HL-60/S4 (cell line): ENCODE measurements at regions not wholly inside any gene's neighbourhood (a gene's known extent, or its start where the extent isn't known, plus 50 kb on each side); places are given as distances from the start of the nearest gene placed in this dataset.
"Not testable (repeated sequence)": the region's sequence is repeated elsewhere in the genome, so short reads cannot be mapped to it uniquely, and the experiment has no call there.

ENCODE experiments used
- in situ Hi-C: fragments of 300-500 bp; cut with MboI; formaldehyde crosslinking; loops from 2 replicates; pipeline ENCODE4 v1.14.3; 2022; ENCODE audit warnings: low sequenced_read_pairs

DNA sequence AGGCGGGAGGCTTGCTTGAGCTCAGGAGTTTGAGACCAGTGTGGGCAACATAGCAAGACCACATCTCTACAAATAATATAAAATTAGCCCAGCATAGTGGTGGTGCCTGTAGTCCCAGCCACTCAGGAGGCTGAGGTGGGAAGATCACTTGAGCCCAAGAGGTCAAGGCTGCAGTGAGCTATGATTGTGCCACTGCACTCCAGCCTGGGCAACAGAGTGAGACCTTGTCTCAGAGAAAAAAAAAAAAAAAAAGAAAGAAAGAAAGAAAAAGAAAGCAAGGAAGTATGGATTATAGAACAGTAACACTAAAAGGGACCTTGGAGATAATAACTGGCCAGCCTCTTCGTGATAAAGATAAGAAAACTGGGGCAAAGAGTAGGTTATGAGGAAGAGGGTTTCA lies 130.4 kb downstream of the PLCE1 start:
- in situ Hi-C loops: not testable (repeated sequence)

DNA sequence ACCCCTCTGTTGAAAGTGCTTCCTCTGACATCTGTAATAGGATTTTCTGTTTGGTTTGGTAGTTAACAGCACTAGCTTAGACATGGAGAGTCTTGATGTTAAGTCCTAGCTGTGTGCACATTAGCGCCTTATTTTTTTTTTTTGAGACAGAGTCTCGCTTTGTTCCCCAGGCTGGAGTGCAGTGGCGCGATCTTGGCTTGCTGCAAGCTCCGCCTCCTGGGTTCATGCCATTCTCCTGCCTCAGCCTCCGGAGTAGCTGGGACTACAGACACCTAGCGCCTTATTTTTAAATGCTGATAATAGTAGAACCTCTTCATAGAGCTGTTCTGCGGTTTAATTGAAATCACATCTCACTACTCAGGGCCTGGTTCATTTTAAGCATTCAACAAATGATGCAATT lies 131.5 kb downstream of the PLCE1 start:
- in situ Hi-C loops: not testable (repeated sequence)

DNA sequence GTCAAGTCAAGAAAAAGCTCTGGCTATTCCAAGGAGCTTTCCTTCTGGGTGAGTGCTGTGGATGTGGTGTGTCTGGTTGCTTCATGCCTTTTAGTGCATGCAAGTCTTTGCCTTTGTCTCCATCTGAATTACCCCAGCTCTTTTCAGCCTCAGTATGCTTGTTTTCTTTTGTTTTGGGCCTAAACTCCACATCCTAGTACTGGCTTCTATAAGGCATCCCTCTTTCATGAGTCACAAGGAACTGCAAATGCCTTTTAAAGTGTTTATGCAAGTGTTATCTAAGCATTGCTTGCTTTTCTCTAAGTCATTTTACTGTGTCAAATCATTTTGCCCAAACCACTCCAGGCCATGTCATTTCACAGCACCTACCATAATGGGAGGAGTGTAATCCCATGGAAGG lies 132.1 kb downstream of the PLCE1 start:
- in situ Hi-C loops: no loop called here

DNA sequence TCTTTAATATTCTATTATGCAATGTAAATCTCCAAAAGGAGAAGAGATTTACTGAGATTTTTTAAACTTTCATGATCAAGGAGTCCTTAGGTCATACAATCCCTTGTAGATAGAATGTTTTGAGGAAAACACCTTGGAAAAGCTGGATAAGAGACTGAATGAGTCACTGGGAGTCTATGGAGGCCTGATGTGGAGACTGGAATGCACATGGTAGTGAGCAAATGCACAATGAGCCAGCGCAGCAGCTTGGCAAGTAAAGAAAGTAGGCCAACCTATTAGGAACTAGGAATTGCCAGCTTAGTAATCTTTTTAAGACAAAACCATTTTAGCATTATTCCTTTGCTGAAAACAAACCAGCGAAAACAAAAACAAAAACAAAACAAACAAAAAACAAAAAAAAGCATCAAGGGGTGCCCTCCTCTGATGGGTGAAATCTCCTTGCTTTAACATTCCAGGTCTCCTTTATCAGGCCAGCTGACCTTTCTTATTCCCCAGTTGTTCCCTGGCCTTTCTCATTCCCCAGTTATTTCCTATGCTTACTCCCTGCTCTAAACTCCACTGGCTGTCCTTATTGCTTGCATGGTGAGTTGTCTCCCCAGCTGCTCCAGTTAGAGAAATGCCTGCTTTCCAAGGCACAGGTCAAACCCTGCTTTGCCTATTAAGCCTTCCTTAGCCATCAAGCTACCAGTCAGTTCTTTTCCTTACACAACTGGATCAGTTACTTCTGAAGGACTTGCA lies 135.8 kb downstream of the PLCE1 start:
- in situ Hi-C loops: no loop called here

DNA sequence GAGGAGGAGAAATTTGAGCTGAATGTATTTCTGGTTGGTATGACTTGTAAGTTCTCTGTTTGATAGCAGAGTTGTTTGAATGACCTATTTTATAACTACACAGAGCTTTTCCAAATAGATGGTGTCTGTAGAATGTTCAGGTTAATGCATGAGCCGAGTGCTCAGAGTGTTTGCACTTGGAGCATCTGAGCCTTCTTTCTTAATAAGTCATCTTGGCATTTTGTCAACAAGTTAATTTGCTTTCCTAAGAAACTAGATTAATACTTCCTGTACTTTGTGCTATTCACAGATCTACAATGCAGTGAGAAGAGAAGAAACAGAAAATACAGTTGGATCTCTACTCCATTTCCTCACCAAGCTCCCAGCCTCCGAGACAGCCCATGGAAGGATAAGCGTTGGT lies 138.2 kb downstream of the PLCE1 start:
- in situ Hi-C loops: no loop called here

DNA sequence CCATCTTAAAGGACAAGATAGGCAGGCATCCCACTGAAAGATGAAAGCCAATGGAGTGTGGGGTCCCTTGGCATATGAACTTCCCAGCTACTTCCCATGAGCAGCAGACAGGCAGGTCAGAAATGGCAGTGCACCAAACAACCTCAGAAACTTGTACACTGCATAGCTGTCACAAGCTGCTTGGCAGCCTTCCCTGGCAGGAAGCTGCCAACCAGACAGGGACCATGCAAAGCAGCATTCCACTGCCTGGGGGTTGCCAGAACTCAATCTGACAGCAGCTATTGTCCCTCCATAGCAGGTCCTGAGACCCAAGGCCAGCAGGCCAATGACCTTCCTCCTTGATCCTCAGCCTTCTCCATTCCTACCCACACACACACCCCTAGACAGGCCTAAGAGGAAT lies 139.5 kb downstream of the PLCE1 start:
- in situ Hi-C loops: no loop called here

DNA sequence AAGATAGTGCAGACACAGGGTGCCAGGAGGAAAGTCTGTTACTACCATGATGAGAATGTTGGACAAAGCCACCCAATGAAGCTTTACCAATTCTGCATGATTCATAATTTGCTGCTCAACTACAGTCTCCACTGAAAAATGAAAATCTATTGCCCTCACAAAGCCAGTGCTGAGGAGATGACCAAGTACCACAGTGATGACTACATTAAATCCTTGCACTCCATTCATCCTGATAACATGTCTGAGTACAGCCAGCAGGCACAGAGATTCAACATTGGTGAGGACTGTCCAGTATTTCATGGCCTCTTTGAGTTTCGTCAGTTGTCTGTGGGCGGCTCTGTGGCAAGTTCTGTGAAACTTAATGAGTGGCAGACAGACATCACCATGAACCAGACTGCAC lies 144.0 kb downstream of the PLCE1 start:
- in situ Hi-C loops: no loop called here

DNA sequence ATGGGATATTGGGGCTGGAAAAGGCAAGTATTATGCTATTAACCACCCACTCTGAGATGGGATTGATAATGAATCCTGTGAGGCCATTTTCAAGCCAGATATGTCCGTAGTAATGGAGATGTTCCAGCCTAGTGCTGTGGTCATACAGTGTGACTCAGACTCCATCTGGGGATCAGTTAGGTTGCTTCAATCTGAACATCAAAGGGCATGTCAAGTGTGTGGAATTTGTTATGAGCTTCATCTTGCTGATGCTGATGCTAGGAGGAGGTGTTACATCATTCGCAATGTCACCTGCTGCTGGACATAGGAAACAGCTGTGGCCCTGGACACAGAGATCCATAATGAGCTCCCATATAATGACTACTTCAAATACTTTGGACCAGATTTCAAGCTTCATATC lies 144.7 kb downstream of the PLCE1 start:
- in situ Hi-C loops: no loop called here

DNA sequence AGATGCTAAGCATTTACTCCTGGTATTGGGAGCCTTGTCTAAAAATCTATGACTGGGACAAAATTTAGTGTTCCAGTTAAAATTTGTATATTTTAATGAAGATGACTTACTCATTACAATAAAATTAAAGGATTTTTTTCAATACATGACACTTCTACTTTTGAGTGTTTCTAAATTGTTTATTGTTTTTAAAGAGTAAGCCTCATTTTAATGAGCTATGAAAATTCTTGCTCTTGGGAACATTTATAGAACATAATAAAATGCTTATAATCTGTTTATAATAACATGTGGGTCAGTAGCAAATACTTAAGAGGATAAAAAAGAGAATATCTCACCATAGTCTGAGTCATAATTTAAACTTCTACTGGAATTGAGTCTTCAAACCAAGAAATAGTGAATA lies 149.5 kb downstream of the PLCE1 start:
- in situ Hi-C loops: no loop called here

DNA sequence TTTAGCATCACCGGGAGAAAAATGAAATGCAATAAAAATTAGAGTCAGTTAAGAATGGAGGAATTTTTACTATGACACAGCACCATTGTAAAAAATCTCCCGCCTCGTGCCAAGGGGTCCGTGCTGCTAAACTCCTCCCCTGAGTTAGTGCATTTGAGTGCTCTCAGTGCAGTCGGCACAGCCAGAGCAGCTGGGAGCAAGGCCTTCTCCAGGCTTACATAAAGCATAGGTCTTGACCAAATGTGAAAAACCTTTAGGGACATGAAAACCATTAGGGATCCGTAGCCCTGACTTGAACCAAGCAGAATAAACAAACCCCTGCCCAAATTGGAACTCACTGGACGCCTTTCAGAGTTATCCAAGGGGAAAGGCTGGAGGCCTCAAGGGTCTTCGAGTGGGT lies 152.6 kb downstream of the PLCE1 start:
- in situ Hi-C loops: no loop called here

DNA sequence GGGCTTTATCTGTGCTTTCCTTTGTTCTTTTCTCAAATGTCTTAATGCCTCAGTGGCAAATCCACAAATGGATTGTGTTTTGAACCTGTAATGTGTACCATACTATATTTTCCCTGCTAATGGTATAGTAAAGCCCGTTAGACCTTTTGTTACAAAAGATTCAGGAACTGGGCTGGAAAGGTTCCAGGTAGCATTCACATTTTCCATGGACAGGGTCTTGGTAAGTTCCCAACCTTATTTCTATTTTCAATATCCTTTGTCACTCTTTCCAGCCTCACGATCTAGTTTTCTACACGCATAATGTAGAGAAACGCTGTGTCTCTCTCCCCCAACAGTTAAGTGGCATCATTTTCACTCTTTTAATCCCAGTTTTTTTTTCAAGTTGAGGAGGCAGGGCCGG lies 153.0 kb downstream of the PLCE1 start:
- in situ Hi-C loops: no loop called here

DNA sequence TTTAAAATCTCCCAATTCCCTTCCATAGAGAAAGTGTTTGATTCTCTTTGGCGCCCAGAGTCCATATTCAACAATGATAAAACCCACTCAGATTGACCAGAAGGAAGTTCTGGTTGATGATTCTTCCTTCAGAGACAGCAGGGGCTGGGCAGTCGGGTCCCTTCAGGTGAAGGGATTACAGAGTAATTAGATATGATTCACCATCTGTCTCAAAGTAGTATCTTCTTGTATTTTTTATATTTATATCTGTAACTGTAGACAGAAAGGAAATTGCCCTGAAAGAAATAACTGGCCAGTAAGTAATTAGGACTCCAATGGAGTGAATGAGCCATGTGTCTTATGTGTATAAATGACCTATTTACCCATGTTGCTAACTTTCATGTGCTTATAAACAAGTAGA lies 156.0 kb downstream of the PLCE1 start:
- in situ Hi-C loops: no loop called here

DNA sequence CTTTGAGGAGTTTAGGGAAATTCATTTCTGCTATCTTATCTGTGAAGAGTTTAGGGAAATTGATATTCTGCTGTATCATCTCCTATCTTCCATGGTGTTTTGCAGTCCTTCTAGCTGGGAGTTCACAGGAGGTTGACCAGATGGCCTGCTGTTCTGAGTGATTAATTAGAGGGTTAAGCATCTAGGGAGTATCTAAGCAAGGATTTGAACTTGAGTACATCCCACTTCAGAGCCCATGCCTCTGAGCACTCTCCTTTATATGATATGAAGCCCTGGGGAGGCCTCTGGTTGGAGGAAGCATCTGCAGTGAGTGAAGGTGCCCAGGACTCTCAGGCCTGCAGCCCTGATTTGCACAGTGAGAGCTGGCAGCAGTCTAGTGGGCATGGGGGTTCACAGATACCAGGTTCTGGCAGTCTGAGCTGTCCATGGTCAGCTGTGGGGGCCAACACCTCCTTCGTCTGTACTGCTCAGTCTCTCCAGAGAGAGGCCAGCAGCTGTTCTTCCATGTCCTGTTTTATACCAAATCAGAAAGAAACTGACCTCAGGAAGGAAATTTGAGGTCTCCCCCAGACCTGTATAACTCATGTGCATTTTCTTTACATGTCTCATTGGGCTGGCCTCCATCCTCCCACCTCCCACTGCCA lies 156.9 kb downstream of the PLCE1 start:
- in situ Hi-C loops: no loop called here

DNA sequence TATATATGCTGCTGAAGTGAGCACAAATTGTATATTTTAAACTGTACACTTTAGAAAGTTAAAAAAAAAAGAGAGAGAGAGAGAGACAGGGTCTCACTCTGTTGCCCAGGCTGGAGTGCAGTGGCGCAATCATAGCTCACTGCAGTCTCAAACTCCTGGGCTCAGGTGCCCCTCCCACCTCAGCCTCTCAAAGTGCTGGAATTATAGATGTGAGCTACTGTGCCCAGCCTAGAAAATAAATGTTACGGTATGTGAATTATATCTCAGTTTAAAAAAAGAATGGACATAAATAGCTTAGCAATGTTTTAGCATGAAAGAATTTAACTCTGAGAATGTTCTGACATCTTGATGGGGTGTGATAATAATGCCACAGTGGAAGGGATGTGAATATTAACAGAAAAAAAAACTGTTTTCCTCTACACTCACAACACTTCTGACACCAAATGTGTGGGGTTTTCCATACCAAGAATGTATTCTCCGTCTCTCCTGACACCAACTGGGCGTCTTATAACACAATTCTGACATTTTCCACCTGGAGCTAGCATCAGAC lies 162.1 kb downstream of the PLCE1 start:
- in situ Hi-C loops: no loop called here

DNA sequence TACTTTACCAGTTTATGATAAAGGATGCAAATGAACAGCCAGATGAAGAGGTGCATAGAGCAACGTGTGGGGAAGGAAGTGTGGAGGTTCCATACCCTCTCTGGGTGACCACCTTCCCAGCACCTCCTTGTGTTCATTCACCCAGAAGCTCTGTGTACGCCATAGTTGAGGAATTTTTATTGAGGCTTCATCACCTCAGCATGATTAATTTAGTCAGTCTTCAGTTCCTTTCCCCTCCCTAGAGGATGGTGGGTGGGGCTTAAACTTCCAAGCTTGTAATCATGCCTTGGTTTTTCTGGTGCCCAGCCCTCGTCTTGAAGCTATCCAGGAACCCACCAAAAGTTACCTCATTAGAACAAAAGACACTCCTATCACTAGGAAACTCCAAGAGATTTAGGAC lies 162.7 kb downstream of the PLCE1 start:
- in situ Hi-C loops: no loop called here

DNA sequence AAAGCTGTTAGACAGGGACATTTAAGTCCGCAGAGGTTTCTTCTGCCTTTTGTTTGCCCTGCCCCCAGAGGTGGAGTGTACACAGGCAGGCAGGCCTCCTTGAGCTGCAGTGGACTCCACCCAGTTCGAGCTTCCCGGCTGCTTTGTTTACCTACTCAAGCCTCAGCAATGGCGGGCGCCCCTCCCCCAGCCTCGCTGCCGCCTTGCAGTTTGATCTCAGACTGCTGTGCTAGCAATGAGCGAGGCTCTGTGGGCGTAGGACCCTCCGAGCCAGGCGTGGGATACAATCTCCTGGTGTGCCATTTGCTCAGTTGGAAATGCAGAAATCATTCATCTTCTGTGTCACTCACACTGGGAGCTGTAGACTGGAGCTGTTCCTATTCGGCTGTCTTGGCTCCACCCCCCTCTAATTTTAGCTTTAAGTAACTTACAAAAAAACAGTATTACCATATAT lies 171.5 kb downstream of the PLCE1 start:
- in situ Hi-C loops: not testable (repeated sequence)

DNA sequence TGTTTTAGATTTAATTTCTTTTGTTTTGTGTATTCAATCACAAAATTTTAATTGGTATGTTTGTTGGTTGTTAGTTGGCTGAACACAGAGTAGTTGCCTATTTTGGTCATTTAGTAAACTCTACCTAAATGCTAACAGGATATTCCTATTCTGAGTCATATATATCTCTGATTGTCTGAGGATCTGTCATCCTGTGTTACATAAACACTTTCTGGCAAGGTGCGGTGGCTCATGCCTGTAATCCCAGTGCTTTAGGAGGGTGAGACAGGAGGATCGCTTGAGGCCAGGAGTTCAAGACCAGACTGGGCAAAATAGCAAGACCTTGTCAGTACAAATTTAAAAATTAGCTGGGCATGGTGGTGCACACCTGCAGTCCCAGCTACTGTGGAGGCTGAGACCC lies 178.6 kb downstream of the PLCE1 start:
- in situ Hi-C loops: no loop called here

DNA sequence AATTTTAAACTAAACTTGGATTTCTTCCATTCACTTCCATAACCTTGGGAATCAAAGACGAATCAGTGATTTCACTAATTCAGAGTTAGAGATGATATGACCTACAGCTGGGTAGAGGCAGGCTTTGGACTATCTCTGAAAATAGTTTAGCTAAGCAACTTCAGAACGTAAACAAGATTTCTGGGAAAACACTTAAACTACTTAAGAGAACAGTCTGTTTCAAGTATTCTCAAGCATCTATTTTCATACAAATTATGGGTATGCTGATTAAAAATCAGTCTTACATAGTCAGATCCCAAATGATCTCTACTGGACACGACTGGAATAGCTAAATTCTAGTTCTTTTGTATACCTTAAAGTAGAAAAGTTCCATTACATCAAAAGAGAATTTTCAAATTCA lies 179.9 kb downstream of the PLCE1 start:
- in situ Hi-C loops: no loop called here

DNA sequence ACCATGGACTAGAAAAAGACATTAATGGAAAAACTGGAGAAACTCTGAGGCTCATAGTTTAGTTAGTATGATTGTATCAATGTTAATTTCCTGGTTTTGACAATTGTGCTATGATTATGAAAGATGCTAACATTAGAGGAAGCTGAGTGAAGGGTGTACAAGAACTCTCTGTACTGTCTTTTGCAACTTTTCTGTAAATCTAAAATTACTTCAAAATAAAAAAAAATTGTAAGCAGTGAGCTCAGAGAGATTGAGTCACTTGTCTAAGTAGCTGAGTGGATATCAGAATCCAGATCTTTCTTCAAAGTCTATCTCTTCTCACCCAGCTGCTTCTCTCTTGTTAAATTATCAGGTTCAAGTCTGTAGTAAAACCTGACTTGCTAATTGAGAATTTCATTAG lies 181.1 kb downstream of the PLCE1 start:
- in situ Hi-C loops: no loop called here

DNA sequence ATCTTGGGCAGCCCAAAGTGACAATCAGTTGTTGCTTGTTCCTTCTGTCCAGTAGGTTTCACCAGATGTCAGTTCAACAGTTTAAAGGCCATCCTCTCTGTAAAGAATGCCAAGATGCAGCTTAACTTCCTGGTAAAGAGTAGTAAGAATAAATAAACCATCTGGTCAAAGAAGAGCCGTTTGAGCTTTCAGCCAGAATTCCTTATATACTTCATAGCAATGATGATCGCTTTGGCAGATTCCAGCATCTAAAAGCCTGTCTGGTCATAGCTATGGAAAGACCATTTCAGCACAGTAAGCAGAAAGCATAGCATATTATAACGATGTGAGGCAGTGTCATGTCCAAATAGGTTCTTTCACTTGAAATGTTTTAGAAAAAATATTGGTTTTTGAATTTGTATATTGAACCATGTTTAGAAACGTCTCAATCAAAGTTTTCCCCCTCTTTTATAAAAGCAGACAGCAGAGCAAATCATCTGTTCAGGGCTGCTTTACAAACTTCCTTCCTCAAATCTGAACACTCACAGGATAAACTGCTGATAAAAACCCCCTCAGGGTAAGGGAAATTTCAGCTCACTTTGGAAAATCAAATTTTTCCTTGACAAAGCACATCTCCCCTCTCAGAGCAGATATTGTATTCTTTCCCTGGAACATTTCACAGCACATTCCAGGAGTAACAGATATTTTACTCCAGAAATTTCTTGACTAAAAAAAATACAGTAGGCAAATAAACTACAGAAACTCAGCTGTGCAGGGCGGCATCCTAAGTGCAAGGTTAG lies 184.1 kb downstream of the NOC3L start:
- in situ Hi-C loops: no loop called here

DNA sequence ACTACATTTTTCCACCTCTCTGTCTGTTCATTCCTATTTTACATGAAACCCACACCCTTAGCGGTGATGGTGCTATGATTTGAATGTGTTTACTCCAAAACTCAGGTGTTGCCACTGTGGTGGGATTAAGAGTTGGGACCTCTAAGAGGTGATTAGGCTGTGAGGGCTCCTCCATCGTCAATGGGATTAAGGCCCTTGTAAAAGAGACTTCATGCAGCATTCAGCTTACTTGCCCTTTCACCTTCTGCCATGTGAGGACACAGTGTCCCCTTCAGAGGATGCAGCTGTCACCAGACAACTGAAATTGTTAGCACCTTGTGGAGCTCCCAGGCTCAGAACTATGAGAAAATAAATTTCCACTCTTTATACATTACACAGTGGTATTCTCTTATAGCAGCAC lies 182.2 kb downstream of the NOC3L start:
- in situ Hi-C loops: no loop called here
